Jurkat, Clone E6-1 (cell line): ENCODE measurements at regions not wholly inside any gene's neighbourhood (a gene's known extent, or its start where the extent isn't known, plus 50 kb on each side); places are given as distances from the start of the nearest gene placed in this dataset.
"Not testable (repeated sequence)": the region's sequence is repeated elsewhere in the genome, so short reads cannot be mapped to it uniquely, and the experiment has no call there.

Experiments
- DNase-seq: peaks from one replicate; pipeline ENCODE4 v3.0.0-alpha.2; 2011; ENCODE audit warnings: low read depth, low spot score
- H3K4me3 ChIP-seq: 2 replicates; pipeline ENCODE4 v1.5.1; 2011; ENCODE audit warnings: mild to moderate bottlenecking, low read length, control low read depth, moderate library complexity

DNA sequence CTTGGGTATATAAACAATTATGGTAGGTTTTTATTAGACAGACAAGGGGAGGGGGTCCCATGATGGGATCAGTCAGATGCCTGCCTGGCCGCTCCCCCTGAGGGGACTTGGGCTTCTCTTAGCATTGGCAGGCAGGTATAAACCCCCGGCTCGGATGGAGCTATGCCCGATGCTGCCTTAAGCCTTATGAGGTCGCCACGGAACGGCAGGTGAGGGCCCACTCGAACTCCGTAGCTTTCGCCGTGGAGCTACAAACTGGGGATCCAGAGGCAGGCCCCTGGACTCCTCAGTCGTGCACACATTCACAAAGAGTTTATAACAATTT lies 148.8 kb downstream of the TRIM27 start:
- H3K4me3 ChIP-seq, result no peak overlapping the region

DNA sequence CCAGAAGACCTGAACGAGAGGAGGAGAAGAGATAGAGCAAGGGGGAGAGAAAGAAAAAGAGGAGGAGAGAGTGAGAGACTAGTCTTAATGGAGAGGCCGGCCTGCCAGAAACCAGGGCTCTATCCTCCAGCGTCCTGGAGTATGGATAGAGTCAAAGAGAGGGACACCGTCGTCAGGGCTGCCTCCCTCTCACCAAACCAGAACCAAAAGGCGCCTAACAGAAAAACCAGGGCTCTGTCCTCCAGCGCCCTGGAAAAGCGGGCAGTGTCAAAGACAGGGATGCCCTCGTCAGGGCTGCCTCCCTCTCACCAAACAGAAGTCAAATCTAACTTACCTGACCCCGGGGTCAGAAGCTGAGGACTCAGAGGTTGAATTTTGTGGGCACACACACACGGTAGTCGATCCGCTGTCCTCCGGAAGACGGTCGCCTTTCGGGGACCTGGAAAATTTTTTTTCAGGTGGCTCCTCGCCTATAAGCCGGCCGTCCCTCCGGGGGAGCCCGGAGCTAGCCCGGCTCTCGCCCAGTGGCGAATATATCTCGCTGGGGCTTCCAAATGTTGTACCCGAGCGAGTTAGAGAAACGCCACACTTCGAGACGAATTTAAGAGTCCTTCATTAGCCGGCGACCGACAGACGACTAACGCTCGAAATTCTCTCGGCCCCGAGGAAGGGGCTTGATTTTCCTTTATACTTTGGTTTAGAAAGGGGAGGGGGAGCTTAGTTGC lies 148.2 kb downstream of the TRIM27 start:
- H3K4me3 ChIP-seq, result no peak overlapping the region
- DNase-seq, result no peak

More for the DNA sequence above, 148.8 kb downstream of the TRIM27 start:
- DNase-seq, result no peak

GRCh38 chr6:28776269-28777146 lies 147.3 kb downstream of the TRIM27 start:
- peak overlapping the region; percentile 27 for H3K4me3 ChIP-seq
- no peak for DNase-seq

DNA sequence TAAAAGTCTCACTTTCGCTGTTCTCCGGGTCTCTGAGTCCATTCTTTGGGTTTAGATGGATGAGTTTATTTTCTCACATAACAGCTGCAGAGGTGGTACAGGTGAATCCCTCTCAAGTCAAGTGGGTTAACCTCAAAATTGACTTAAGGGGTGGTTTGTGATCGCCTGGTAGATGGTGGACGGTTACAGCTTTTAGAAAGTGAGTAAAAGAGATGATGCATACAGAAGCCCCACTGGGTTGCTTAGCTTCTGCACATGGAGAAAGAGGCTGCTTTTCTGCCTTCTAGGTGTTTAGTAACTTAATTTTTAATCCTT lies 146.7 kb downstream of the TRIM27 start:
- H3K4me3 ChIP-seq, result peak overlapping the region; percentile 27; the same call in 1 of the 2 replicates
- DNase-seq, result no peak

GRCh38 chr6:28782113-28782673 lies 141.6 kb downstream of the TRIM27 start:
- DNase-seq, result no peak
- H3K4me3 ChIP-seq, result no peak overlapping the region

GRCh38 chr6:28785962-28786679 lies 137.7 kb downstream of the TRIM27 start:
- DNase-seq, result no peak
- no peak overlapping the region for H3K4me3 ChIP-seq

DNA sequence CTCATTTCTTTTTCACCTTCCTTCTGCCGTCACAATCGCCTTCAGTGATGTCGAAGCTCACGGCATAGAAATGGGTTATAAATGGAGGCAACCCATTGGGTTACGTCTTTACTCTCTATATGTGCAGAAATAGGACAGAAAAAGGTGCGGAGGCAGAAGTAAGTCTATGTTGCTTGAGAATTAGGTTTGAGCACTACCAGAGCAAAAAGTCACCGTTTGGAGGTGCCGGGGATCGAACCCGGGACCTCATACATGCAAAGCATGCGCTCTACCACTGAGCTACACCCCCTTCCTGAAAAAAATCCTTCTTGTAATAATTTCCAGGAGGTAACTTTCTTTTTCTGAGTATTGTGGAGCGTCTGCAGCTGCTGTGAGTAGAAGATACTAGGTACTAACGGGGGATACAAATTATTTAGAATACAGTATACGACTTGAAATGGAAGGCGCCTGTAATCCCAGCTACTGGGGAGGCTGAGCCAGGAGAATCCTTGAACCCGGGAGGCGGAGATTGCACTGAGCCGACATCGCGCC lies 134.2 kb downstream of the TRIM27 start:
- H3K4me3 ChIP-seq, result peak overlapping the region; percentile 54
- peak; percentile 69 for DNase-seq

- peak overlapping the region; percentile 5; the same call in 1 of the 2 replicates for H3K4me3 ChIP-seq
- no peak for DNase-seq
Observed at GRCh38 chr6:28791002-28791383, 132.8 kb downstream of the TRIM27 start.

- H3K4me3 ChIP-seq, result peak overlapping the region; percentile 18
- no peak for DNase-seq
Observed at GRCh38 chr6:28794175-28795002, 129.4 kb downstream of the TRIM27 start.

DNA sequence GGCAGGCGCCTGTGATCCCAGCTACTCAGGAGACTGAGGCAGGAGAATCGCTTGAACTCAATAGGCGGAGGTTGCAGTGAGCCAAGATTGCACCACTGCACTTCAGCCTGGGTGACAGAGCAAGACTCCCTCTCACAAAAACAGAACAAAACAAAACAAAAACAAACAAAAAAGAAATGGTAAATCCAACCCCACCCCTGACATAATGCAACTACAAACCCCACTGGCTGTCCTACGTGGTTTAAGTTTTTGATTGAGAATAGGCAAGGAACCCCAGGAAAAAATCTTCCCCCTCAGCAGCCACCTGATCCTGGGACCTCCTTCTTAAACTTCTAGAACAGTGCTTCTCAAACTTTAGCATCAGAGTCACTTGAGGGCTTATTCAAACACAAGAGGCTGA lies 123.1 kb downstream of the TRIM27 start:
- not testable (repeated sequence) for DNase-seq, H3K4me3 ChIP-seq

GRCh38 chr6:28802417-28803336 lies 121.1 kb downstream of the TRIM27 start:
- no peak for DNase-seq
- H3K4me3 ChIP-seq, result peak overlapping the region; percentile 32

DNA sequence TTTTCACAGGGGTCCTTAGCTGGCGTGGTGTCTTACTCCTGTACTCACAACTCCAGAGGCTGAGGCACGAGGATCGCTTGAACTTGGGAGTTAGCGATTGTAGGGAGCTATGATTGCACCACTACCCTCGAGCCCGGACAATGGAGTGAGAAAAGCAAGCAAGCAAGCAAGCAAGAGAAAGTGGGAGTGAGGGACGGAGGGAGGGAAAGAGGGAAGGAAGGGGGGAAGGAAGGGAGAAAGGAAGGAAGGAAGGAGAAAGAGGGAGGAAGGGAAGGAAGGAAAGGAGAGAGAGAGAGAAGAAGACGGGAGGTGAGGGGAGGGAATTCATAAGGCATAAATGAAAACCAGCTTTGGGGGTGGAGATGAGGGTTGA lies 120.5 kb downstream of the TRIM27 start:
- DNase-seq, result no peak
- peak overlapping the region; percentile 32 for H3K4me3 ChIP-seq

GRCh38 chr6:28807682-28808280 lies 116.0 kb downstream of the TRIM27 start:
- H3K4me3 ChIP-seq, result peak overlapping the region; percentile 35
- peak; percentile 79 for DNase-seq

- peak overlapping the region; percentile 35 for H3K4me3 ChIP-seq
- no peak for DNase-seq
Observed at GRCh38 chr6:28808383-28808782, 115.4 kb downstream of the TRIM27 start.

DNA sequence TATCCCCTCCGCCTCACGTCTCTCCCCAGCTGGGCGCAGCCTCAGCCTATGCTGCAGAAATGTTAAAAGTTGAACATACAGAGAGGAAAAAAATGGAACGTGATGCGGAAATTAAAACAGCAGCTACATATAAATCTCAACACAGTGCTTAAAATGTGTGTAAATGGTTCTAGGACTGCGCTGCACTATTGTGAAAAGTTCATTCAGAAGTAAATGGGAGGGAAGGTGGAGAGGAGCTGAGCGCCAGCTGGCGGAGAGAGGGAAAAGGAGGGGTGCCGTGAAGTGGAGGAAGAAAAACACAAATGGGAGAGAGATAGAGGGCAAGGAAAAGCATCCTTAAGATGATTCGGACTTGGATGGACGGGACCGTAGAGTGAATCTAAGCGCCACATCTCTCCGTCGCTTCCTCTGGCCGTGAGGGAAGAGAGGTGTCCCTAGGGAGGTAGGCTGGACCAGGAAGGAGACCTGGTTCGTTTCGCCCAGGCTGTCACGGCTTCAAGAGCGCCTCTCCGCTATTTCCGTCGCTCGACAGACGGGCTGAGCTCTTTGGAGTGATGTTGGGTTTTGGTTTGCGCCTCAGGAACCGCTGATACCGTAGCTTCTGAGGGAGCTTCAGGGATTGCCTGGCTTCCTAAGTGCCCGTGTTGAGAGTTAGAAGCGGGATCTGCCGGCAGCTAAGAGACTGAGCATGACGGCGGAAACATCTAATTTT lies 113.7 kb downstream of the TRIM27 start:
- peak overlapping the region; percentile 46 for H3K4me3 ChIP-seq
- DNase-seq, result no peak

DNA sequence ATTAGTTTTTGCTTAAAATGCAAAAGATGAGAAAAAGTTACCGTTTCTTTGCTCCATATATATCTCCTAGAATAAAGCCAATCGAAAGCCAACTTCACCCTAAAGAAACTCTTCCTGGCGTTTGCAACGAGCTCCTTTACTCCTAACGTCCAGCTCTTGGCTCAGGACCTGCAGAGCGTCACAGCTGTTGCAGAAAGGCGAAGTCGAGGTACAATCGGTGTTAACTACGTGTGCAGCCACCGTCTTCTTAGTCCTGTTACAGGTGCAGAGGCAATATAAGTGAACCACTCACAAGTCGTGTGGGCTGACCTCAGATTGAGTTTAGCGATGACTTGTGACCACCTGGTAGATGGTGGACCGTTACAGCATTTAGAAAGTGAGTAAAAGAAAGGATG lies 113.1 kb downstream of the TRIM27 start:
- H3K4me3 ChIP-seq, result peak overlapping the region; percentile 46

DNA sequence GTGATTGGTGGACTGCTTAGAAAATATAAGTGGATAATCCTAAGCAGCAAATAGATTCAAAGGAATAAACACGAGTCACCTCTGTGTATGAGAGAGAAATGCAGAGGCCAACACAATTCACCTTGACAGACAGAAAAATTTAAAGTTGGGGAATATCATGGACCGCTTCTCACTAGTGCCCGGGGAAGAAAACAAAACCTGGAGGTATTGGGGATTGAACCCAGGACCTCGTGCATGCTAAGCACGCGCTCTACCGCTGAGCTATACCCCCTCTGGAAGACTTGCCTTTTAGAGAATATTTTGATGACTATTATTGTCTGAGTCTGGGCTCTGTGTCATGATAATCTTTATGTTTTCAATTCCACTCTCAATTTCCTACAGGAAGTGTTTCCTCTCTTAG lies 111.9 kb downstream of the TRIM27 start:
- DNase-seq, result no peak
- no peak overlapping the region for H3K4me3 ChIP-seq

More for the DNA sequence above, 113.1 kb downstream of the TRIM27 start:
- DNase-seq, result no peak
